ENCODE measurements at regions not wholly inside any gene's neighbourhood (a gene's known extent, or its start where the extent isn't known, plus 50 kb on each side); places are given as distances from the start of the nearest gene placed in this dataset.
A peak's percentile ranks its signal among the peaks of the same experiment; 100 is the strongest.
"Not testable (repeated sequence)": the region's sequence is repeated elsewhere in the genome, so short reads cannot be mapped to it uniquely, and the experiment has no call there.

- Histone ChIP-seq H3K27ac (ENCODE audit: low read depth, low read length) (no peak overlapping the region), H3K27me3 (ENCODE audit: control insufficient read depth, insufficient read depth, low read length) (no peaks in the 10 kb centered on the region), H3K9me3 (ENCODE audit: control insufficient read depth, insufficient read depth, low read length) (no peaks in the 10 kb centered on the region), H3K4me3 (ENCODE audit: low read depth, low read length) (no peak overlapping the region), H3K4me1 (ENCODE audit: control insufficient read depth, insufficient read depth, low read length) (no peaks in the 10 kb centered on the region), H3K36me3 (ENCODE audit: control insufficient read depth, insufficient read depth, low read length) (no peaks in the 10 kb centered on the region)
- 29% methylated on average over 2 of the region's 2 CpGs for WGBS (ENCODE audit: insufficient coverage)
- DNase-seq (ENCODE audit: low read depth in 4 of 6, low spot score in 6 of 6): peak in 2 of 6 donors; percentile 81 to 86
Observed at GRCh38 chr7:125279961-125280360, 350.3 kb upstream of the POT1 start.

- no peaks in the 10 kb centered on the region for H3K36me3 ChIP-seq (ENCODE audit: control insufficient read depth, insufficient read depth, low read length)
- peak in 2 of 6 donors; percentile 7 to 34 for DNase-seq (ENCODE audit: low read depth in 4 of 6, low spot score in 6 of 6)
- WGBS (ENCODE audit: insufficient coverage): no CpG with 5 or more reads among the region's 1 CpG
- H3K4me3 ChIP-seq (ENCODE audit: low read depth, low read length): no peak overlapping the region
- peaks cover 1% of the 10 kb centered on the region for H3K9me3 ChIP-seq (ENCODE audit: control insufficient read depth, insufficient read depth, low read length)
- no peaks in the 10 kb centered on the region for H3K27me3 ChIP-seq (ENCODE audit: control insufficient read depth, insufficient read depth, low read length)
- H3K4me1 ChIP-seq (ENCODE audit: control insufficient read depth, insufficient read depth, low read length): no peaks in the 10 kb centered on the region
- H3K27ac ChIP-seq (ENCODE audit: low read depth, low read length): no peak overlapping the region
Observed at GRCh38 chr7:125278318-125278717, 348.7 kb upstream of the POT1 start.

- H3K36me3 ChIP-seq (ENCODE audit: control insufficient read depth, insufficient read depth, low read length); H3K9me3 ChIP-seq (ENCODE audit: control insufficient read depth, insufficient read depth, low read length); H3K27me3 ChIP-seq (ENCODE audit: control insufficient read depth, insufficient read depth, low read length); H3K27ac ChIP-seq (ENCODE audit: low read depth, low read length); H3K4me3 ChIP-seq (ENCODE audit: low read depth, low read length); H3K4me1 ChIP-seq (ENCODE audit: control insufficient read depth, insufficient read depth, low read length); DNase-seq (ENCODE audit: low read depth in 4 of 6, low spot score in 6 of 6): not testable (repeated sequence)
- WGBS (ENCODE audit: insufficient coverage): 94% methylated on average over 3 of the region's 6 CpGs
Observed at GRCh38 chr7:125274742-125275141, 345.1 kb upstream of the POT1 start.

GRCh38 chr7:125264174-125264856 lies 334.7 kb upstream of the POT1 start:
- H3K36me3 ChIP-seq (ENCODE audit: control insufficient read depth, insufficient read depth, low read length); H3K27ac ChIP-seq (ENCODE audit: low read depth, low read length); H3K9me3 ChIP-seq (ENCODE audit: control insufficient read depth, insufficient read depth, low read length); DNase-seq (ENCODE audit: low read depth in 4 of 6, low spot score in 6 of 6); H3K4me3 ChIP-seq (ENCODE audit: low read depth, low read length); H3K4me1 ChIP-seq (ENCODE audit: control insufficient read depth, insufficient read depth, low read length); H3K27me3 ChIP-seq (ENCODE audit: control insufficient read depth, insufficient read depth, low read length): not testable (repeated sequence)
- WGBS (ENCODE audit: insufficient coverage): 97% methylated on average over 9 of the region's 13 CpGs

GRCh38 chr7:125258876-125259417 lies 329.3 kb upstream of the POT1 start:
- not testable (repeated sequence) for H3K9me3 ChIP-seq (ENCODE audit: control insufficient read depth, insufficient read depth, low read length); DNase-seq (ENCODE audit: low read depth in 4 of 6, low spot score in 6 of 6); H3K4me3 ChIP-seq (ENCODE audit: low read depth, low read length); H3K36me3 ChIP-seq (ENCODE audit: control insufficient read depth, insufficient read depth, low read length); H3K27me3 ChIP-seq (ENCODE audit: control insufficient read depth, insufficient read depth, low read length); H3K27ac ChIP-seq (ENCODE audit: low read depth, low read length); H3K4me1 ChIP-seq (ENCODE audit: control insufficient read depth, insufficient read depth, low read length)
- 87% methylated on average over 8 of the region's 10 CpGs for WGBS (ENCODE audit: insufficient coverage)

GRCh38 chr7:125257617-125258016 lies 328.0 kb upstream of the POT1 start:
- WGBS (ENCODE audit: insufficient coverage): no CpG with 5 or more reads among the region's 2 CpGs
- no peak overlapping the region for H3K4me3 ChIP-seq (ENCODE audit: low read depth, low read length)

GRCh38 chr7:125256446-125256845 lies 326.8 kb upstream of the POT1 start:
- DNase-seq (ENCODE audit: low read depth in 4 of 6, low spot score in 6 of 6): peak in 1 of 6 donors; percentile 84
- no peaks in the 10 kb centered on the region for H3K27me3 ChIP-seq (ENCODE audit: control insufficient read depth, insufficient read depth, low read length)
- no peaks in the 10 kb centered on the region for H3K9me3 ChIP-seq (ENCODE audit: control insufficient read depth, insufficient read depth, low read length)
- WGBS (ENCODE audit: insufficient coverage): no CpG with 5 or more reads among the region's 2 CpGs
- H3K27ac ChIP-seq (ENCODE audit: low read depth, low read length): no peak overlapping the region
- no peaks in the 10 kb centered on the region for H3K4me1 ChIP-seq (ENCODE audit: control insufficient read depth, insufficient read depth, low read length)
- H3K36me3 ChIP-seq (ENCODE audit: control insufficient read depth, insufficient read depth, low read length): no peaks in the 10 kb centered on the region
- no peak overlapping the region for H3K4me3 ChIP-seq (ENCODE audit: low read depth, low read length)

More at GRCh38 chr7:125257617-125258016, 328.0 kb upstream of the POT1 start:
- Histone ChIP-seq H3K36me3 (ENCODE audit: control insufficient read depth, insufficient read depth, low read length) (no peaks in the 10 kb centered on the region), H3K27me3 (ENCODE audit: control insufficient read depth, insufficient read depth, low read length) (no peaks in the 10 kb centered on the region), H3K4me1 (ENCODE audit: control insufficient read depth, insufficient read depth, low read length) (no peaks in the 10 kb centered on the region), H3K9me3 (ENCODE audit: control insufficient read depth, insufficient read depth, low read length) (no peaks in the 10 kb centered on the region), H3K27ac (ENCODE audit: low read depth, low read length) (no peak overlapping the region)
- no peak for DNase-seq (ENCODE audit: low read depth in 4 of 6, low spot score in 6 of 6)

GRCh38 chr7:125255810-125256209 lies 326.2 kb upstream of the POT1 start:
- no CpG with 5 or more reads among the region's 3 CpGs for WGBS (ENCODE audit: insufficient coverage)
- Histone ChIP-seq H3K9me3 (ENCODE audit: control insufficient read depth, insufficient read depth, low read length) (no peaks in the 10 kb centered on the region), H3K4me1 (ENCODE audit: control insufficient read depth, insufficient read depth, low read length) (no peaks in the 10 kb centered on the region), H3K36me3 (ENCODE audit: control insufficient read depth, insufficient read depth, low read length) (no peaks in the 10 kb centered on the region), H3K27ac (ENCODE audit: low read depth, low read length) (no peak overlapping the region), H3K27me3 (ENCODE audit: control insufficient read depth, insufficient read depth, low read length) (no peaks in the 10 kb centered on the region), H3K4me3 (ENCODE audit: low read depth, low read length) (no peak overlapping the region)
- DNase-seq (ENCODE audit: low read depth in 4 of 6, low spot score in 6 of 6): peak in 1 of 6 donors; percentile 69

GRCh38 chr7:125254566-125254965 lies 324.9 kb upstream of the POT1 start:
- no CpG with 5 or more reads among the region's 1 CpG for WGBS (ENCODE audit: insufficient coverage)
- Histone ChIP-seq H3K4me3 (ENCODE audit: low read depth, low read length) (no peak overlapping the region), H3K4me1 (ENCODE audit: control insufficient read depth, insufficient read depth, low read length) (no peaks in the 10 kb centered on the region), H3K9me3 (ENCODE audit: control insufficient read depth, insufficient read depth, low read length) (no peaks in the 10 kb centered on the region), H3K27me3 (ENCODE audit: control insufficient read depth, insufficient read depth, low read length) (no peaks in the 10 kb centered on the region), H3K36me3 (ENCODE audit: control insufficient read depth, insufficient read depth, low read length) (no peaks in the 10 kb centered on the region), H3K27ac (ENCODE audit: low read depth, low read length) (no peak overlapping the region)
- no peak for DNase-seq (ENCODE audit: low read depth in 4 of 6, low spot score in 6 of 6)
